Ishikawa (cell line): ENCODE measurements at regions not wholly inside any gene's neighbourhood (a gene's known extent, or its start where the extent isn't known, plus 50 kb on each side); places are given as distances from the start of the nearest gene placed in this dataset.

Experiments used
- CEBPB ChIP-seq: IDR thresholded peaks from 2 replicates; pipeline ENCODE4 v1.6.1; 2012
- CREB1 ChIP-seq: IDR thresholded peaks from 2 replicates; pipeline ENCODE4 v1.6.1; 2012; ENCODE audit warnings: low read depth
- EGR1 ChIP-seq: IDR thresholded peaks from 2 replicates; pipeline ENCODE4 v1.6.1; 2012
- EP300 ChIP-seq: IDR thresholded peaks from 2 replicates; pipeline ENCODE4 v1.6.1; 2012; ENCODE audit warnings: borderline replicate concordance
- FOXM1 ChIP-seq: IDR thresholded peaks from 2 replicates; pipeline ENCODE4 v1.6.1; 2012; ENCODE audit warnings: low read depth, borderline replicate concordance
- NFIC ChIP-seq: IDR thresholded peaks from 2 replicates; pipeline ENCODE4 v1.6.1; 2012
- RAD21 ChIP-seq: IDR thresholded peaks from 2 replicates; pipeline ENCODE4 v1.6.1; 2012; ENCODE audit warnings: low read depth
- TAF1 ChIP-seq: IDR thresholded peaks from 2 replicates; pipeline ENCODE4 v1.6.1; 2012; ENCODE audit warnings: low read depth, mild to moderate bottlenecking
- TCF12 ChIP-seq: IDR thresholded peaks from 2 replicates; pipeline ENCODE4 v1.6.1; 2012; ENCODE audit warnings: low read depth
- TEAD4 ChIP-seq: IDR thresholded peaks from 2 replicates; pipeline ENCODE4 v1.6.1; 2012
- YY1 ChIP-seq: IDR thresholded peaks from 2 replicates; pipeline ENCODE4 v1.6.1; 2012; ENCODE audit warnings: low read depth
- ZBTB7A ChIP-seq: IDR thresholded peaks from 2 replicates; pipeline ENCODE4 v1.6.1; 2012; ENCODE audit warnings: low read depth
- TF ChIP-seq, protein P1 (sequence below): IDR thresholded peaks from 2 replicates; pipeline ENCODE4 v1.6.1; 2012; ENCODE audit warnings: low read depth, mild to moderate bottlenecking
- TF ChIP-seq, protein P2 (sequence below): IDR thresholded peaks from 2 replicates; pipeline ENCODE4 v1.6.1; 2012
- TF ChIP-seq, protein P3 (sequence below): IDR thresholded peaks from 2 replicates; pipeline ENCODE4 v1.6.1; 2012

DNA sequence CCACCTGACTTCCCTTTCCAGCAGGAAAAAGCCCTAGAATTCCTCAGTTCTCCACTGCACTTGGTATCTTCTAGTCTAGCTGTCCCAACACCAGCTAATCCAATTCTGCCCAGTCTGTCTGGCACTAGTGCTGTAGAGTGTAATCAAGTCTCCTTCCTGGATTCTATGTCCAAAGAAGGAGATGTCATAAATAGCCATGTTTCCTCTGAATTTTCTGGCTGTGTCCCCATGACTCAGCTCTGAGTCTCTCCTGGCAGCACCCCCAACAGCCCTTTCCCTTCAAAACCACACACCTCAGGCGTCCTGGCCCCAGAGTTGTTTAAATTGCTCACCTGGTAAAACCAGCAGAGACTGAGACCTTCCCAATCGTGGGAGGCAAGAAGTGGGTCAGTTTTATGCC is 197.2 kb downstream of the GRXCR1 start:
- no peak for TF ChIP-seq CEBPB
- no peak for TF ChIP-seq TCF12
- TF ChIP-seq, protein P1, sequence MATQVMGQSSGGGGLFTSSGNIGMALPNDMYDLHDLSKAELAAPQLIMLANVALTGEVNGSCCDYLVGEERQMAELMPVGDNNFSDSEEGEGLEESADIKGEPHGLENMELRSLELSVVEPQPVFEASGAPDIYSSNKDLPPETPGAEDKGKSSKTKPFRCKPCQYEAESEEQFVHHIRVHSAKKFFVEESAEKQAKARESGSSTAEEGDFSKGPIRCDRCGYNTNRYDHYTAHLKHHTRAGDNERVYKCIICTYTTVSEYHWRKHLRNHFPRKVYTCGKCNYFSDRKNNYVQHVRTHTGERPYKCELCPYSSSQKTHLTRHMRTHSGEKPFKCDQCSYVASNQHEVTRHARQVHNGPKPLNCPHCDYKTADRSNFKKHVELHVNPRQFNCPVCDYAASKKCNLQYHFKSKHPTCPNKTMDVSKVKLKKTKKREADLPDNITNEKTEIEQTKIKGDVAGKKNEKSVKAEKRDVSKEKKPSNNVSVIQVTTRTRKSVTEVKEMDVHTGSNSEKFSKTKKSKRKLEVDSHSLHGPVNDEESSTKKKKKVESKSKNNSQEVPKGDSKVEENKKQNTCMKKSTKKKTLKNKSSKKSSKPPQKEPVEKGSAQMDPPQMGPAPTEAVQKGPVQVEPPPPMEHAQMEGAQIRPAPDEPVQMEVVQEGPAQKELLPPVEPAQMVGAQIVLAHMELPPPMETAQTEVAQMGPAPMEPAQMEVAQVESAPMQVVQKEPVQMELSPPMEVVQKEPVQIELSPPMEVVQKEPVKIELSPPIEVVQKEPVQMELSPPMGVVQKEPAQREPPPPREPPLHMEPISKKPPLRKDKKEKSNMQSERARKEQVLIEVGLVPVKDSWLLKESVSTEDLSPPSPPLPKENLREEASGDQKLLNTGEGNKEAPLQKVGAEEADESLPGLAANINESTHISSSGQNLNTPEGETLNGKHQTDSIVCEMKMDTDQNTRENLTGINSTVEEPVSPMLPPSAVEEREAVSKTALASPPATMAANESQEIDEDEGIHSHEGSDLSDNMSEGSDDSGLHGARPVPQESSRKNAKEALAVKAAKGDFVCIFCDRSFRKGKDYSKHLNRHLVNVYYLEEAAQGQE = no peak
- no peak for TF ChIP-seq YY1

DNA sequence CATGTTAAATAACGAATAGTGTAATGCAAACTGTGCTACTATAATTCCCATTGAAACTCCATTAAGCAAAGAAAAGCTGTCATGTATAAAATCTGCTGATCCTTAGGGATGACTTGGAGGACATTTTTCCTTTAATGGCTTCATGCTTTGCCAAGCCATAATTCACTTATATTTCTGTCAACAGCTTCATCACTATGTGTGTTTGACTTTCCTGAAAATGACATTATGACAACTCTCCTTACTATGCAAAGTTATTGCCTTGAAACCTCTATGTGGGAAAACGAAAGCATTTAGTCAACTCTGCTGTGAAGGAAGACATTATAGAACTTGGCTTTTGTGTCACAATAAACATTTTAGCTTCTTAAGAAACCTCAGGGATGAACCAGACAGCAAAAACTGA is 210.5 kb downstream of the GRXCR1 start:
- TF ChIP-seq NFIC = no peak
- TF ChIP-seq, protein P2, sequence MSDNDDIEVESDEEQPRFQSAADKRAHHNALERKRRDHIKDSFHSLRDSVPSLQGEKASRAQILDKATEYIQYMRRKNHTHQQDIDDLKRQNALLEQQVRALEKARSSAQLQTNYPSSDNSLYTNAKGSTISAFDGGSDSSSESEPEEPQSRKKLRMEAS = no peak
- TF ChIP-seq YY1 = no peak
- no peak for TF ChIP-seq EGR1
- no peak for TF ChIP-seq CEBPB
- TF ChIP-seq FOXM1 = no peak
- TF ChIP-seq RAD21 = no peak
- TF ChIP-seq, protein P3, sequence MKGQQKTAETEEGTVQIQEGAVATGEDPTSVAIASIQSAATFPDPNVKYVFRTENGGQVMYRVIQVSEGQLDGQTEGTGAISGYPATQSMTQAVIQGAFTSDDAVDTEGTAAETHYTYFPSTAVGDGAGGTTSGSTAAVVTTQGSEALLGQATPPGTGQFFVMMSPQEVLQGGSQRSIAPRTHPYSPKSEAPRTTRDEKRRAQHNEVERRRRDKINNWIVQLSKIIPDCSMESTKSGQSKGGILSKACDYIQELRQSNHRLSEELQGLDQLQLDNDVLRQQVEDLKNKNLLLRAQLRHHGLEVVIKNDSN = no peak
- no peak for TF ChIP-seq TEAD4
- TF ChIP-seq ZBTB7A = no peak
- no peak for TF ChIP-seq EP300
- TF ChIP-seq TAF1 = no peak
- TF ChIP-seq CREB1 = no peak
- TF ChIP-seq TCF12 = no peak
- TF ChIP-seq, protein P1 = no peak

DNA sequence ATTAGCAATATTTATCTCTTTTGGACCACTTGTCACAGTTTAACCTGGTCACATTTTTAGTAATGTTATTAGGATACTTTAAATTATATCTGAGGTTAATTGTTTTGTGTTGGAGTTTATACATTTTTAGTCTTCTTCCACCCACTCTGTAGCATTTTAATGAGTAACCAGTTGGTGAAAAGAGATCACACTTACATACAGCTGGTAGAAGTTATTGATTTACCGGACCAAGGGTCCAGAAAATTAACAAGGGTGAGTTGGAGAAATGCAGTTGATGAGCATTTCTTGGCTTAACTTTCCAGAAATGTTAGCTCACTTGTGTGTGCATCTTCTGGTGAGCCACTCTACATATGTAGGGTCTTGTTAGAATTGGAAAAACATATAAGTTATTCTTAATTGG is 219.6 kb downstream of the GRXCR1 start:
- TF ChIP-seq, protein P2 = no peak
- TF ChIP-seq CREB1 (no peak), CEBPB (no peak), NFIC (no peak), YY1 (no peak), RAD21 (no peak), TAF1 (no peak), EGR1 (no peak), EP300 (no peak)
- TF ChIP-seq, protein P1 = no peak
- TF ChIP-seq, protein P3 = no peak

DNA sequence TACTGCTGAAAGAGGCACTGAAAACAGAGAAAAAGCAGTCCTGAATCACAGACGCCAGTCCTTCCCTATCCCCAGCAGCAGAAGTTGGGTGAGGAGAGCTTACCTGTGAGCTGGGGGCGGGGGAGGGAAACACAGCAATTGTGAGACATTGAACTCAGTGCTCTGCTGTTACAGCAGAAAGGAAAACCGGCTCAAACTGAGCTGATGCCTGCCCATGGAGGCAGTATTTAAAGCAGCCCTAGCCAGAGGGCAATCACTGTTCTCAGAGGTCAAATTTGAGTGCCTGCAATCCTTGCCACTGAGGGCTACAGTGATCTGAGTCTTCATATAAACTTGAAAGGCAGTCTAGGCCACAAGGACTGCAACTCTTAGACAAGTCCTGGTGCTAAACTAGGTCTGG is 220.7 kb downstream of the GRXCR1 start:
- TF ChIP-seq CREB1 (no peak), NFIC (no peak), ZBTB7A (no peak), YY1 (no peak), TEAD4 (no peak), TAF1 (no peak), CEBPB (no peak)
- TF ChIP-seq, protein P3 = no peak
- TF ChIP-seq, protein P1 = no peak
- TF ChIP-seq, protein P2 = no peak
